ENCODE measurements at regions not wholly inside any gene's neighbourhood (a gene's known extent, or its start where the extent isn't known, plus 50 kb on each side); places are given as distances from the start of the nearest gene placed in this dataset.

- ChIA-PET CTCF (no interaction called here), POLR2A (ENCODE audit: low non-redundant PET) (no interaction called here)
- no peak for TF ChIP-seq CTCF (conservative IDR thresholded peaks at IDR 0.05; ENCODE audit: low read depth)
- H3K27ac ChIP-seq: no peak overlapping the region
- DNase-seq (ENCODE audit: low spot score): no peak
Measured at GRCh38 chr10:32125023-32125422, 68.8 kb upstream of the KIF5B start.

GRCh38 chr10:32123021-32123420 lies 66.8 kb upstream of the KIF5B start:
- DNase-seq (ENCODE audit: low spot score): no peak
- ChIA-PET POLR2A (ENCODE audit: low non-redundant PET) (no interaction called here), CTCF (interaction anchor here (0.5 to 0.9 kb wide), 2 partner anchors 16 to 87 kb away, joined by 3 read pairs; no protein-coding TSS in a partner anchor)
- TF ChIP-seq CTCF (conservative IDR thresholded peaks at IDR 0.05; ENCODE audit: low read depth): no peak
- H3K27ac ChIP-seq: no peak overlapping the region

- ChIA-PET POLR2A (ENCODE audit: low non-redundant PET) (no interaction called here), CTCF (interaction anchor here (0.5 kb wide), 1 partner anchor 135 kb away, joined by 5 read pairs; no protein-coding TSS in a partner anchor)
- no peak for TF ChIP-seq CTCF (conservative IDR thresholded peaks at IDR 0.05; ENCODE audit: low read depth)
- no peak overlapping the region for H3K27ac ChIP-seq
- DNase-seq (ENCODE audit: low spot score): no peak
Measured at GRCh38 chr10:32121648-32122047, 65.4 kb upstream of the KIF5B start.

GRCh38 chr10:32120147-32120546 lies 63.9 kb upstream of the KIF5B start:
- no peak overlapping the region for H3K27ac ChIP-seq
- no peak for DNase-seq (ENCODE audit: low spot score)
- TF ChIP-seq CTCF (conservative IDR thresholded peaks at IDR 0.05; ENCODE audit: low read depth): no peak
- ChIA-PET CTCF (no interaction called here), POLR2A (ENCODE audit: low non-redundant PET) (no interaction called here)

GRCh38 chr10:32114508-32114907 lies 58.3 kb upstream of the KIF5B start:
- ChIA-PET POLR2A (ENCODE audit: low non-redundant PET) (no interaction called here), CTCF (no interaction called here)
- TF ChIP-seq CTCF (conservative IDR thresholded peaks at IDR 0.05; ENCODE audit: low read depth): no peak
- DNase-seq (ENCODE audit: low spot score): no peak
- H3K27ac ChIP-seq: no peak overlapping the region

GRCh38 chr10:32112055-32112454 lies 55.8 kb upstream of the KIF5B start:
- TF ChIP-seq CTCF (conservative IDR thresholded peaks at IDR 0.05; ENCODE audit: low read depth): no peak
- ChIA-PET CTCF (interaction anchor here (0.6 kb wide), 1 partner anchor 23 kb away, joined by 3 read pairs; no protein-coding TSS in a partner anchor), POLR2A (ENCODE audit: low non-redundant PET) (no interaction called here)
- peak overlapping the region; percentile 66 for H3K27ac ChIP-seq
- peak; percentile 74 for DNase-seq (ENCODE audit: low spot score)

GRCh38 chr10:32111585-32111984 lies 55.4 kb upstream of the KIF5B start:
- CTCF ChIA-PET: no interaction called here
- POLR2A ChIA-PET (ENCODE audit: low non-redundant PET): no interaction called here
- no peak for TF ChIP-seq CTCF (conservative IDR thresholded peaks at IDR 0.05; ENCODE audit: low read depth)

More at GRCh38 chr10:32111585-32111984, 55.4 kb upstream of the KIF5B start:
- 0 out of 2 replicates have a peak overlapping the region, but pooled peaks have one; percentile 29 for H3K27ac ChIP-seq
- no peak for DNase-seq (ENCODE audit: low spot score)

All from RWPE1 (cell line).